ENCODE measurements at regions not wholly inside any gene's neighbourhood (a gene's known extent, or its start where the extent isn't known, plus 50 kb on each side); places are given as distances from the start of the nearest gene placed in this dataset.

- ATAC-seq (no peak), DNase-seq (no peak)
- H3K27ac ChIP-seq = no peak overlapping the region
- H3K4me1 ChIP-seq = no peaks in the 10 kb centered on the region
- no peak for TF ChIP-seq CTCF (IDR thresholded peaks at IDR 0.05)
- peaks cover 0 to 42% (median 25%) of the 10 kb centered on the region in 3 donors for H3K27me3 ChIP-seq (ENCODE audit: insufficient read depth in 3 of 3, low read length in 2 of 3)
- 35 to 47% (median 43%) methylated on average over 5 of the region's 5 CpGs for WGBS, 3 donors
- no peaks in the 10 kb centered on the region for H3K9me3 ChIP-seq
- no peak overlapping the region for H3K4me3 ChIP-seq
- intact Hi-C loops (cut with DNase I) = no loop called here
- no peaks in the 10 kb centered on the region for H3K36me3 ChIP-seq (ENCODE audit: insufficient read depth in 1 of 2, low read depth in 1 of 2)
These were observed 169.6 kb downstream of the MELK start for GRCh38 chr9:36742264-36742663.

- DNase-seq (no peak), ATAC-seq (no peak)
- WGBS, 3 donors = 37 to 46% (median 43%) methylated on average over 3 of the region's 3 CpGs
- Histone ChIP-seq H3K36me3 (ENCODE audit: insufficient read depth in 1 of 2, low read depth in 1 of 2) (no peaks in the 10 kb centered on the region), H3K4me1 (no peaks in the 10 kb centered on the region), H3K4me3 (no peak overlapping the region), H3K27ac (no peak overlapping the region), H3K9me3 (no peaks in the 10 kb centered on the region), H3K27me3 (ENCODE audit: insufficient read depth in 3 of 3, low read length in 2 of 3) (peaks cover 0 to 38% (median 20%) of the 10 kb centered on the region in 3 donors)
- TF ChIP-seq CTCF (IDR thresholded peaks at IDR 0.05) = no peak
- intact Hi-C loops (cut with DNase I) = no loop called here
These were observed 172.0 kb downstream of the MELK start for GRCh38 chr9:36744678-36745077.

GRCh38 chr9:36745977-36746376 lies 173.3 kb downstream of the MELK start:
- H3K27ac ChIP-seq = no peak overlapping the region
- H3K36me3 ChIP-seq (ENCODE audit: insufficient read depth in 1 of 2, low read depth in 1 of 2) = no peaks in the 10 kb centered on the region
- H3K4me3 ChIP-seq = no peak overlapping the region
- ATAC-seq (no peak), DNase-seq (no peak)
- H3K9me3 ChIP-seq = no peaks in the 10 kb centered on the region
- 74 to 80% (median 74%) methylated on average over 11 of the region's 11 CpGs for WGBS, 3 donors
- intact Hi-C loops (cut with DNase I) = no loop called here
- H3K4me1 ChIP-seq = no peaks in the 10 kb centered on the region
- no peak for TF ChIP-seq CTCF (IDR thresholded peaks at IDR 0.05)
- H3K27me3 ChIP-seq (ENCODE audit: insufficient read depth in 3 of 3, low read length in 2 of 3) = peaks cover 0 to 25% (median 12%) of the 10 kb centered on the region in 3 donors

- intact Hi-C loops (cut with DNase I) = no loop called here
- no peak for DNase-seq
- no peak for TF ChIP-seq CTCF (IDR thresholded peaks at IDR 0.05)
- no peak for ATAC-seq
- no peaks in the 10 kb centered on the region for H3K4me1 ChIP-seq
- no peak overlapping the region for H3K27ac ChIP-seq
- H3K36me3 ChIP-seq (ENCODE audit: insufficient read depth in 1 of 2, low read depth in 1 of 2) = no peaks in the 10 kb centered on the region
- 40 to 54% (median 48%) methylated on average over 3 of the region's 3 CpGs for WGBS, 3 donors
- H3K9me3 ChIP-seq = no peaks in the 10 kb centered on the region
- H3K27me3 ChIP-seq (ENCODE audit: insufficient read depth in 3 of 3, low read length in 2 of 3) = peaks cover 0 to 21% (median 12%) of the 10 kb centered on the region in 3 donors
- no peak overlapping the region for H3K4me3 ChIP-seq
These were observed 173.7 kb downstream of the MELK start for GRCh38 chr9:36746415-36746814.

GRCh38 chr9:36748322-36748899 lies 175.7 kb downstream of the MELK start:
- ATAC-seq = no peak
- no peaks in the 10 kb centered on the region for H3K4me1 ChIP-seq
- no peak overlapping the region for H3K27ac ChIP-seq
- no peak for TF ChIP-seq CTCF (IDR thresholded peaks at IDR 0.05)
- intact Hi-C loops (cut with DNase I) = no loop called here
- H3K4me3 ChIP-seq = no peak overlapping the region
- DNase-seq = peak in 1 of 2 donors; percentile 20
- H3K9me3 ChIP-seq = no peaks in the 10 kb centered on the region
- peaks cover 0 to 14% (median 6%) of the 10 kb centered on the region in 3 donors for H3K27me3 ChIP-seq (ENCODE audit: insufficient read depth in 3 of 3, low read length in 2 of 3)
- no peaks in the 10 kb centered on the region for H3K36me3 ChIP-seq (ENCODE audit: insufficient read depth in 1 of 2, low read depth in 1 of 2)
- 12 to 18% (median 12%) methylated on average over 13 of the region's 13 CpGs for WGBS, 3 donors

Measured in psoas muscle (tissue), 7 donors.